GM23338 (cell line): ENCODE measurements at regions not wholly inside any gene's neighbourhood (a gene's known extent, or its start where the extent isn't known, plus 50 kb on each side); places are given as distances from the start of the nearest gene placed in this dataset.

ENCODE experiments used
- ATAC-seq: fragments of 200-7000 bp; cut with Tn5 transposase; 3 replicates; pipeline ENCODE4 v1.9.1; 2020
- DNase-seq: peaks from one replicate; pipeline ENCODE4 v3.0.0-alpha.2; 2015; ENCODE audit warnings: low spot score
- H2AFZ ChIP-seq: fragments of 200-600 bp; sonication (generic); 2 replicates; pipeline ENCODE4 v1.8.0; 2016; ENCODE audit warnings: antibody characterized with exemption, mild to moderate bottlenecking, moderate library complexity
- H3F3A ChIP-seq: fragments of 200-600 bp; sonication (generic); replicated peaks from 2 replicates; pipeline ENCODE4 v1.8.0; 2017; ENCODE audit warnings: antibody characterized with exemption, mixed run types, low read depth
- H3K27ac ChIP-seq: fragments of 200-600 bp; sonication (generic); 2 replicates; pipeline ENCODE4 v1.6.1; 2016; ENCODE audit warnings: low read depth
- H3K27me3 ChIP-seq: fragments of 200-600 bp; sonication (generic); 2 replicates; pipeline ENCODE4 v1.8.0; 2016; ENCODE audit warnings: mild to moderate bottlenecking, mixed run types, moderate library complexity; ENCODE audit not compliant: insufficient read depth
- H3K36me3 ChIP-seq: fragments of 200-600 bp; sonication (generic); 2 replicates; pipeline ENCODE4 v1.8.0; 2016; ENCODE audit warnings: mild to moderate bottlenecking; ENCODE audit not compliant: insufficient read depth
- H3K4me1 ChIP-seq: fragments of 200-600 bp; sonication (generic); 2 replicates; pipeline ENCODE4 v1.8.0; 2016; ENCODE audit warnings: mild to moderate bottlenecking, moderate library complexity; ENCODE audit not compliant: insufficient read depth
- H3K4me2 ChIP-seq: fragments of 200-600 bp; sonication (generic); 2 replicates; pipeline ENCODE4 v1.7.1; 2017; ENCODE audit warnings: mixed run types
- H3K4me3 ChIP-seq: fragments of 200-600 bp; sonication (generic); 2 replicates; pipeline ENCODE4 v1.6.1; 2016; ENCODE audit warnings: mixed run types
- H3K79me2 ChIP-seq: fragments of 200-600 bp; sonication (generic); replicated peaks from 2 replicates; pipeline ENCODE4 v1.8.0; 2017; ENCODE audit warnings: mild to moderate bottlenecking; ENCODE audit not compliant: insufficient read depth
- H3K9me2 ChIP-seq: fragments of 200-600 bp; sonication (generic); 2 replicates; pipeline ENCODE4 v1.8.0; 2017; ENCODE audit not compliant: insufficient read depth
- H4K20me1 ChIP-seq: fragments of 200-600 bp; sonication (generic); replicated peaks from 2 replicates; pipeline ENCODE4 v1.8.0; 2017; ENCODE audit warnings: mild to moderate bottlenecking; ENCODE audit not compliant: insufficient read depth
- H3K27ac Mint-ChIP-seq: 2 replicates; pipeline ENCODE4 v1.8.0; 2020; ENCODE audit warnings: inconsistent platforms, mild to moderate bottlenecking, moderate library complexity, mixed read lengths
- H3K27me3 Mint-ChIP-seq: 3 replicates; pipeline ENCODE4 v1.8.0; 2022; ENCODE audit warnings: low read depth, mild to moderate bottlenecking, moderate library complexity, mixed read lengths, inconsistent platforms; ENCODE audit not compliant: insufficient read depth, poor library complexity
- H3K36me3 Mint-ChIP-seq: 3 replicates; pipeline ENCODE4 v1.8.0; 2021; ENCODE audit warnings: low read depth, mild to moderate bottlenecking, inconsistent platforms, moderate library complexity, mixed read lengths
- H3K4me1 Mint-ChIP-seq: 3 replicates; pipeline ENCODE4 v1.8.0; 2020; ENCODE audit warnings: mild to moderate bottlenecking, inconsistent platforms, mixed read lengths
- H3K4me3 Mint-ChIP-seq: 3 replicates; pipeline ENCODE4 v1.8.0; 2021; ENCODE audit warnings: moderate library complexity, mild to moderate bottlenecking, inconsistent platforms, mixed read lengths
- H3K9me3 Mint-ChIP-seq: 3 replicates; pipeline ENCODE4 v1.8.0; 2020; ENCODE audit warnings: moderate library complexity, mild to moderate bottlenecking, inconsistent platforms, mixed read lengths
- CREB1 ChIP-seq: fragments of 250-450 bp; sonication (Bioruptor Pico); IDR thresholded peaks from 2 replicates; pipeline ENCODE4 v1.5.0; 2020; ENCODE audit warnings: low read depth, mild to moderate bottlenecking, moderate library complexity
- CTCF ChIP-seq, 2 experiments: fragments of 200-600 bp in 1 of 2; sonication (generic) in 1 of 2; conservative IDR thresholded peaks; 2 replicates each; pipeline versions ENCODE4 v1.5.1 to v1.6.1; 2016 to 2017; ENCODE audit warnings: antibody characterized with exemption in 2 of 2, low read depth in 2 of 2, mild to moderate bottlenecking in 2 of 2, moderate library complexity in 1 of 2
- EZH2phosphoT487 ChIP-seq: fragments of 200-600 bp; sonication (generic); IDR thresholded peaks from one replicate; pipeline ENCODE4 v1.8.1; 2018; ENCODE audit warnings: antibody characterized with exemption; ENCODE audit not compliant: unreplicated experiment
- JUNB ChIP-seq: IDR thresholded peaks from one replicate; pipeline ENCODE4 v1.6.1; 2016; ENCODE audit warnings: antibody characterized with exemption; ENCODE audit not compliant: unreplicated experiment
- NANOG ChIP-seq: IDR thresholded peaks from 2 replicates; pipeline ENCODE4 v1.6.1; 2016; ENCODE audit warnings: antibody characterized with exemption, borderline replicate concordance
- POLR2AphosphoS5 ChIP-seq: IDR thresholded peaks from 2 replicates; pipeline ENCODE4 v1.6.1; 2016; ENCODE audit warnings: antibody characterized with exemption, low read depth
- STAT1 ChIP-seq: IDR thresholded peaks from one replicate; pipeline ENCODE4 v1.6.1; 2016; ENCODE audit warnings: antibody characterized with exemption; ENCODE audit not compliant: unreplicated experiment
- ZNF114 ChIP-seq: fragments of 250-450 bp; sonication (Bioruptor Pico); IDR thresholded peaks from 2 replicates; pipeline ENCODE4 v1.5.0; 2020; ENCODE audit warnings: mild to moderate bottlenecking, moderate library complexity
- ZNF331 ChIP-seq: fragments of 250-450 bp; sonication (Bioruptor Pico); IDR thresholded peaks from 2 replicates; pipeline ENCODE4 v1.5.0; 2020; ENCODE audit warnings: low read depth, mild to moderate bottlenecking, moderate library complexity
- ZNF462 ChIP-seq: fragments of 250-450 bp; sonication (Bioruptor Pico); IDR thresholded peaks from 2 replicates; pipeline ENCODE4 v1.5.0; 2020; ENCODE audit warnings: mild to moderate bottlenecking, moderate library complexity
- TF ChIP-seq, protein P1 (sequence below): IDR thresholded peaks from 2 replicates; pipeline ENCODE4 v1.6.1; 2016; ENCODE audit warnings: antibody characterized with exemption

DNA sequence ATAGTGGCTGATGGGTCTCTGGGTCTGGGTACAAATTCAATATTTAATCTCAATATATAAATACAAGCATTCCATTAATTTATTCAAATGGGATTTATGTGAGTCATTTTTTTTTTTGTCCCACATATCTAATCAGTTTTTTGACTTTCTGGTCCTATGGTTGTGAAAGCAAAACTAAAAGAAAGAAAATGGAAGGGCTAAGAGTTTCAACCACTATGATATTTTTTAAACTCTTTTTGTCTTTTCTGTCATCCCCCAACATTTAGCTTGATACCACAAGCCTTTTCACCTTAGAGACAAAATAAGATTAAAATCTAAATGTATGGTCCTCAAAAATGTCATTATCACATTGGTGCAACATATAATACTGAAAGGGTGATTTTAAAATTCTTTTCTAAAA is 602.7 kb upstream of the CHRM3 start (continued):
- TF ChIP-seq ZNF331 (CRISPR knock-in tag) (no peak), JUNB (no peak)
- TF ChIP-seq, protein P1, sequence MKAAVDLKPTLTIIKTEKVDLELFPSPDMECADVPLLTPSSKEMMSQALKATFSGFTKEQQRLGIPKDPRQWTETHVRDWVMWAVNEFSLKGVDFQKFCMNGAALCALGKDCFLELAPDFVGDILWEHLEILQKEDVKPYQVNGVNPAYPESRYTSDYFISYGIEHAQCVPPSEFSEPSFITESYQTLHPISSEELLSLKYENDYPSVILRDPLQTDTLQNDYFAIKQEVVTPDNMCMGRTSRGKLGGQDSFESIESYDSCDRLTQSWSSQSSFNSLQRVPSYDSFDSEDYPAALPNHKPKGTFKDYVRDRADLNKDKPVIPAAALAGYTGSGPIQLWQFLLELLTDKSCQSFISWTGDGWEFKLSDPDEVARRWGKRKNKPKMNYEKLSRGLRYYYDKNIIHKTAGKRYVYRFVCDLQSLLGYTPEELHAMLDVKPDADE = no peak

- Histone ChIP-seq H3F3A (no peaks in the 10 kb centered on the region), H3K79me2 (no peaks in the 10 kb centered on the region), H3K4me2 (no peak overlapping the region), H2AFZ (no peak overlapping the region), H4K20me1 (no peaks in the 10 kb centered on the region), H3K9me2 (peaks cover 4% of the 10 kb centered on the region), H3K27ac (no peak overlapping the region), H3K4me3 (no peak overlapping the region), H3K36me3 (no peaks in the 10 kb centered on the region), H3K27me3 (no peaks in the 10 kb centered on the region), H3K4me1 (no peaks in the 10 kb centered on the region)
- H3K9me3 Mint-ChIP-seq = no peaks in the 10 kb centered on the region
- no peak for DNase-seq
- no peak for TF ChIP-seq POLR2AphosphoS5
- no peak for TF ChIP-seq CTCF (conservative IDR thresholded peaks at IDR 0.05; ENCODE audit: low read depth in 2 of 2)
- no peak for TF ChIP-seq ZNF114 (CRISPR knock-in tag)
- no peak for TF ChIP-seq CREB1 (CRISPR knock-in tag)
- TF ChIP-seq NANOG = no peak
- TF ChIP-seq ZNF462 (CRISPR knock-in tag) = no peak
- TF ChIP-seq EZH2phosphoT487 = no peak
- no peak for TF ChIP-seq STAT1
- no peak for TF ChIP-seq JUNB
- no peak overlapping the region for H3K27ac Mint-ChIP-seq
- no peaks in the 10 kb centered on the region for H3K36me3 Mint-ChIP-seq
- no peak for ATAC-seq
- H3K27me3 Mint-ChIP-seq = no peaks in the 10 kb centered on the region
- no peak overlapping the region for H3K4me3 Mint-ChIP-seq
- no peaks in the 10 kb centered on the region for H3K4me1 Mint-ChIP-seq
Observed at GRCh38 chr1:238779716-238780115, 606.7 kb upstream of the CHRM3 start.
